ENCODE measurements at regions not wholly inside any gene's neighbourhood (a gene's known extent, or its start where the extent isn't known, plus 50 kb on each side); places are given as distances from the start of the nearest gene placed in this dataset.

DNA sequence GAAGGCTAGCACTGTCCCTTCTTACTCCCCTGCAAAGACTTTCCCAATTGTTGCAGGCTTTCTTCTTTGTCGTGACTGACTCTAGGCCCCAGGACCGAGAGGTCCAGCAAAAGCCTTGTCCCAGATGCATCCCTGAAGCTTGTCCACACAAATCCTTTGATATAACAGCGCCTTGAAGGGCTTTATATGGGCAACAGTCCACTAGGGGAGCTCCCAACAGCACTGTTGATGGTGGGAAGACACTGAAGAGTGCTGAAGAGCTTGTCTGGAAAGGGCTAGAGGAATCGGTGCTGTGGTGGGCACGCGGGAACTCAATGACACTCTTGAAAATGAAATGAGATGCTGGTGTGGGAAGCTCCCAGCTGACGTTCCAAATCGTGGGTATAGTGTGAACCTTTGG, 316.1 kb upstream of the CDH4 start:
- no peak overlapping the region for H3K4me3 ChIP-seq (ENCODE audit: low read depth, low read length)
- TF ChIP-seq CTCF (IDR thresholded peaks at IDR 0.05; ENCODE audit: low read depth, low read length), result no peak

- TF ChIP-seq CTCF (IDR thresholded peaks at IDR 0.05; ENCODE audit: low read depth, low read length), result no peak
- H3K4me3 ChIP-seq (ENCODE audit: low read depth, low read length), result no peak overlapping the region
Observed at GRCh38 chr20:60937585-60937984, 314.5 kb upstream of the CDH4 start.

DNA sequence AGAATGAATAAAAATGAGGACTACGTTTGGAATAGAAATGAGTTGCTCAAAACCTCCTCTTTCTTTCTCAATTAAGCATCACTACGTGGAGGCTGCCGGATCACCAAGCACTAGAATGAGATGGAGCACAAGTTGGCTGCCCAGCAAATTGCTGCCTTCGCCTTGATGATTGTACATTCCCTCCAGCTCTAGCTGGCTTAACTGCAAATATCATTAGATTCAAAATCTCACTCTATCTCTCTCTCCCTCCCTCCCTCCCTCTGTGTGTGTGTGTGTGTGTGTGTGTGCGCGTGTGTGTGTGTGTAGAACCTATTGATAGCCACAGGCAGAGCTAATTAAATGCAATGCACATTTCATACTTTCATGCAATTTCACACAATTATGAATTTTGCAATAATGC, 310.7 kb upstream of the CDH4 start:
- no peak overlapping the region for H3K4me3 ChIP-seq (ENCODE audit: low read depth, low read length)
- TF ChIP-seq CTCF (IDR thresholded peaks at IDR 0.05; ENCODE audit: low read depth, low read length), result no peak

DNA sequence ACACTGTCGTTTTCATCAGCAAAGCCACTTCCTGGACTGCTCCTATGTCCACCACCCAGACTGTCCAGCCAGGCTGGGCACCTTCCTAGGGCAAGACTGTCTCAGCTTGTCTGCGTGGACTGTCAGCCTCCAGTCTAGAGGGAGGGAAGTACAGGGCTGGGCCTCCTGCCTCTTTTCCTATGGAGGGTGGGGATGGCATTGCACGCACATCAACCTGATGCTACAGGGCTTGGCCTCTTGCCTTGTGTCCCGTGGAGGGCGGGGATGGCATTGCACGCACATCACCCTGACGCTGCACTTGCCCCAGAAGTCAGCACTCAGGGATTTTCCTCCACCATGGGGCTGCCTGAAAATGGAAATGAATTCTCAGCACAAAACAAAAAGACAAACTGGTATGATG, 304.2 kb upstream of the CDH4 start:
- TF ChIP-seq CTCF (IDR thresholded peaks at IDR 0.05; ENCODE audit: low read depth, low read length), result no peak
- no peak overlapping the region for H3K4me3 ChIP-seq (ENCODE audit: low read depth, low read length)

GRCh38 chr20:60948224-60948623, 303.8 kb upstream of the CDH4 start:
- no peak for TF ChIP-seq CTCF (IDR thresholded peaks at IDR 0.05; ENCODE audit: low read depth, low read length)
- H3K4me3 ChIP-seq (ENCODE audit: low read depth, low read length), result no peak overlapping the region

- no peak for TF ChIP-seq CTCF (IDR thresholded peaks at IDR 0.05; ENCODE audit: low read depth, low read length)
- no peak overlapping the region for H3K4me3 ChIP-seq (ENCODE audit: low read depth, low read length)
Observed at GRCh38 chr20:60950561-60950960, 301.5 kb upstream of the CDH4 start.

DNA sequence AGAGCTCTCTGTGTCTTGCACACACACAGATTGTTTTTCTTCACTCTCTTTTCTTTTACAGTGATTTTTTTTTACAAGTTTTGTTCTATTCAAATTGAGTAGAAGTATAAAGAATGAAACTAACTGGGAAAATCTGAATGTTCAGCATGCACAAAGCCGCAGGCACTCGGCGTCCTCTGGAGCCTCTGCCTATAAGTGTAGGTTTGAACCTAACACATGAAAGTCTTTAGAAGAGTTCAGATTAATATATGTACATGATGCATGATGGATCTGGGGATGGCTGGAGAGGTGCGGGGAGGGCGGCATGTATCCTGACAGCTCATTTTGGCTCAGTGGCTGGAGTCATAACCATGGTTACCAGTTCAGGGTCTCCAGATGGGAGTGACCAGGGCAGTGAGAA, 301.1 kb upstream of the CDH4 start:
- no peak overlapping the region for H3K4me3 ChIP-seq (ENCODE audit: low read depth, low read length)
- TF ChIP-seq CTCF (IDR thresholded peaks at IDR 0.05; ENCODE audit: low read depth, low read length), result no peak
